ENCODE measurements at regions not wholly inside any gene's neighbourhood (a gene's known extent, or its start where the extent isn't known, plus 50 kb on each side); places are given as distances from the start of the nearest gene placed in this dataset.

- TF ChIP-seq RAD21 (IDR thresholded peaks at IDR 0.05; ENCODE audit: low read length) (no peak), POLR2A (IDR thresholded peaks at IDR 0.05; ENCODE audit: low read depth, low read length) (no peak), BHLHE40 (IDR thresholded peaks at IDR 0.05; ENCODE audit: low read depth, low read length) (no peak), CEBPB (IDR thresholded peaks at IDR 0.05; ENCODE audit: low read depth, low read length) (no peak), MAZ (IDR thresholded peaks at IDR 0.05; ENCODE audit: borderline replicate concordance, low read depth, low read length) (no peak), FOS (IDR thresholded peaks at IDR 0.05; ENCODE audit: low read depth, low read length) (no peak), RCOR1 (IDR thresholded peaks at IDR 0.05; ENCODE audit: insufficient replicate concordance, low read length) (no peak), MAFK (IDR thresholded peaks at IDR 0.05; ENCODE audit: low read depth, low read length) (no peak), SMC3 (IDR thresholded peaks at IDR 0.05; ENCODE audit: low read depth, low read length) (no peak), NFE2L2 (IDR thresholded peaks at IDR 0.05; ENCODE audit: low read depth, low read length) (no peak), RFX5 (IDR thresholded peaks at IDR 0.05; ENCODE audit: low read depth, low read length) (no peak)
- TF ChIP-seq, protein P1, sequence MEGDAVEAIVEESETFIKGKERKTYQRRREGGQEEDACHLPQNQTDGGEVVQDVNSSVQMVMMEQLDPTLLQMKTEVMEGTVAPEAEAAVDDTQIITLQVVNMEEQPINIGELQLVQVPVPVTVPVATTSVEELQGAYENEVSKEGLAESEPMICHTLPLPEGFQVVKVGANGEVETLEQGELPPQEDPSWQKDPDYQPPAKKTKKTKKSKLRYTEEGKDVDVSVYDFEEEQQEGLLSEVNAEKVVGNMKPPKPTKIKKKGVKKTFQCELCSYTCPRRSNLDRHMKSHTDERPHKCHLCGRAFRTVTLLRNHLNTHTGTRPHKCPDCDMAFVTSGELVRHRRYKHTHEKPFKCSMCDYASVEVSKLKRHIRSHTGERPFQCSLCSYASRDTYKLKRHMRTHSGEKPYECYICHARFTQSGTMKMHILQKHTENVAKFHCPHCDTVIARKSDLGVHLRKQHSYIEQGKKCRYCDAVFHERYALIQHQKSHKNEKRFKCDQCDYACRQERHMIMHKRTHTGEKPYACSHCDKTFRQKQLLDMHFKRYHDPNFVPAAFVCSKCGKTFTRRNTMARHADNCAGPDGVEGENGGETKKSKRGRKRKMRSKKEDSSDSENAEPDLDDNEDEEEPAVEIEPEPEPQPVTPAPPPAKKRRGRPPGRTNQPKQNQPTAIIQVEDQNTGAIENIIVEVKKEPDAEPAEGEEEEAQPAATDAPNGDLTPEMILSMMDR (conservative IDR thresholded peaks at IDR 0.05; ENCODE audit: low read depth, low read length) = no peak
- TF ChIP-seq, protein P2, sequence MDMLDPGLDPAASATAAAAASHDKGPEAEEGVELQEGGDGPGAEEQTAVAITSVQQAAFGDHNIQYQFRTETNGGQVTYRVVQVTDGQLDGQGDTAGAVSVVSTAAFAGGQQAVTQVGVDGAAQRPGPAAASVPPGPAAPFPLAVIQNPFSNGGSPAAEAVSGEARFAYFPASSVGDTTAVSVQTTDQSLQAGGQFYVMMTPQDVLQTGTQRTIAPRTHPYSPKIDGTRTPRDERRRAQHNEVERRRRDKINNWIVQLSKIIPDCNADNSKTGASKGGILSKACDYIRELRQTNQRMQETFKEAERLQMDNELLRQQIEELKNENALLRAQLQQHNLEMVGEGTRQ (IDR thresholded peaks at IDR 0.05; ENCODE audit: low read depth, low read length) = no peak
Observed at GRCh38 chr7:29749701-29750321, 56.5 kb upstream of the WIPF3 start.
